ENCODE measurements at regions not wholly inside any gene's neighbourhood (a gene's known extent, or its start where the extent isn't known, plus 50 kb on each side); places are given as distances from the start of the nearest gene placed in this dataset.

DNA sequence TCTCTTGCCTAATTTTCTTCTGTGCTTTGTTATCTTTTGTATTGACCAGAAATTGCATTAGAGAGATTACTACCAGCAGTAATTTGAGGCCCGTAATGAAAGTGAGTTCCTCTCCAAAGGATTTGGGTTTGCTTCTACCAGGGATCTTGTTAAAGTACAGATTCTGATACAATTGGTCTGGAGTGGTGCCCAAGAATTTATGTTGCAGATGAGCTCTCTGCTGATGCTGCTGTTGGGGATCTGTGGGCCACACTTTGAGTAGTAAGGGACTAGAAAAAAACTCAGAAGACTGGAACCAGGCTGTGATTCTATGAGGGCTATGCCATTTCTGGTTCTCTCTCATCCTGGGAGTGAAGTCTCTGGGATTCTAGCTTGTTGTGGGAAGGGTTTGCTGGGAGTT, 192.2 kb downstream of the SEC61B start:
- TF ChIP-seq, protein P1, sequence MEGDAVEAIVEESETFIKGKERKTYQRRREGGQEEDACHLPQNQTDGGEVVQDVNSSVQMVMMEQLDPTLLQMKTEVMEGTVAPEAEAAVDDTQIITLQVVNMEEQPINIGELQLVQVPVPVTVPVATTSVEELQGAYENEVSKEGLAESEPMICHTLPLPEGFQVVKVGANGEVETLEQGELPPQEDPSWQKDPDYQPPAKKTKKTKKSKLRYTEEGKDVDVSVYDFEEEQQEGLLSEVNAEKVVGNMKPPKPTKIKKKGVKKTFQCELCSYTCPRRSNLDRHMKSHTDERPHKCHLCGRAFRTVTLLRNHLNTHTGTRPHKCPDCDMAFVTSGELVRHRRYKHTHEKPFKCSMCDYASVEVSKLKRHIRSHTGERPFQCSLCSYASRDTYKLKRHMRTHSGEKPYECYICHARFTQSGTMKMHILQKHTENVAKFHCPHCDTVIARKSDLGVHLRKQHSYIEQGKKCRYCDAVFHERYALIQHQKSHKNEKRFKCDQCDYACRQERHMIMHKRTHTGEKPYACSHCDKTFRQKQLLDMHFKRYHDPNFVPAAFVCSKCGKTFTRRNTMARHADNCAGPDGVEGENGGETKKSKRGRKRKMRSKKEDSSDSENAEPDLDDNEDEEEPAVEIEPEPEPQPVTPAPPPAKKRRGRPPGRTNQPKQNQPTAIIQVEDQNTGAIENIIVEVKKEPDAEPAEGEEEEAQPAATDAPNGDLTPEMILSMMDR (conservative IDR thresholded peaks at IDR 0.05; ENCODE audit: low read depth, low read length) = no peak
- no peak for TF ChIP-seq EZH2 (IDR thresholded peaks at IDR 0.05; ENCODE audit: borderline replicate concordance, low read depth, low read length, poor library complexity, severe bottlenecking)

Measured in A673 (cell line).